ENCODE measurements at regions not wholly inside any gene's neighbourhood (a gene's known extent, or its start where the extent isn't known, plus 50 kb on each side); places are given as distances from the start of the nearest gene placed in this dataset.
"Not testable (repeated sequence)": the region's sequence is repeated elsewhere in the genome, so short reads cannot be mapped to it uniquely, and the experiment has no call there.

- no peak for DNase-seq
Measured at GRCh38 chr18:70397259-70397925, 108.5 kb downstream of the SOCS6 start.

GRCh38 chr18:70395771-70396170, 106.9 kb downstream of the SOCS6 start:
- DNase-seq = not testable (repeated sequence)

DNA sequence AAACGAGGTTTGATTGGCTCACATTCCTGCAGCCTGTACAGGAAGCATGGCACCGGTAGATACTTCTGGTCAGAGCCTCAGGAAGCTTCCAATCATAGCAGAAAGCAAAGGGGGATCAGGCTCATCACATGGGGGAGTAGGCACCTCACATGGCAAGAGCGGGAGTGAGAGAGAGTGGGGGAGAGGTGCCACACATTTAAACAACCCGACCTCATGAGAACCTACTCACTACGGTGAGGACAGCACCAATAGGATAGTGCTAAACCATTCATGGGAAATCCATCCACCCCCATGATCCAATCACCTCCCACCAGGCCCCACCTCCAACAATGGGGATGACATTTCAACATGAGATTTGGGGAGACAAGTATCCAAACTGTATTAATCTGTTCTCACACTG, 105.8 kb downstream of the SOCS6 start:
- no peak for DNase-seq

DNA sequence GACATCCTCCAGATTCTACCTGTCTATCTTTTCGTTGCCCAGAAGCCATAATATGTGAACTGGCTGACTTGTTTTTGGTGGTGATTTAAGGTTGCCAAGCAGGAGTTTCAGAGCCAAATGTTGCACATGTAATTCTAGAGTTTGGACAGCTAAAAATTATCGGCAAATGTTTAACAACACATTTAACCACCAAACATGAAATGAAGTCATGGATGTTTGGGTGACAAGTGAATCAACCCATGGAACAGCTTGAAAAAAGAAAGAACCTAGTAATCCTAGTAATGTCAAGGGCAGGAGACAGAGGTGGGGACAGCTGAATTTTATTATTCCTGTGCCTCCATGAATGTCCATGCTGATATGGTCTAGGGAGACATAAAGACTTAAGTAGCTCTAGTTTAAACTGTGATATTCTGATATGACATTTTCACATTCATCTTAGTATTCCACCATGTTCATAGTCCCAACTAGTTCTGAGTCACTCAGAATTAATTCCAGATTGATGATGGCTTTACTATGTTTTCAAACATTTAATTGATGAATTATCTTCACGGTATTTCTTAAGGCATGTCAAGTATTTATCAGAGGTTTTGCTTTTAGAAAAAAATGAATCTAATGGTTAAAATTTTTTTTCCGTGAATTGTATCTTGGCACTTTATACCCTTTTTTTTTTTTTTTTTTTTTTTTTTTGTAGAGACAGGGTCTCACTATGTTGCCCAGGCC, 101.7 kb downstream of the SOCS6 start:
- DNase-seq = no peak

DNA sequence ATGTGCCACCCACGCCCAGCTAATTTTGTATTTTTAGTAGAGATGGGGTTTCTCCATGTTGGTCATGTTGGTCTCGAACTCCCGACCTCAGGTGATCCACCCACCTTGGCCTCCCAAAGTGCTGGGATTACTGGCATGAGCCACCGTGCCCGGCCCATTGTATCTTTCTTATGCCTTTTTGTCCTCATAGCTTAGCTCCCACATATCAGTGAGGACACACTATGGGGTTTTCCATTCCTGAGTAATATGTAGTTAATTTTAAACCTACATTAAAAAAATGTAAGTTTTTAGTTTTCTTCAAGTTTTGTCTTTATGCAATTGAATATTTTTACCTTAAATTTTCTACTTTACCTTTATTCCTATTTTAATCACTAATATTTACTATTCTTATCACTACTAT, 100.2 kb downstream of the SOCS6 start:
- not testable (repeated sequence) for DNase-seq

DNA sequence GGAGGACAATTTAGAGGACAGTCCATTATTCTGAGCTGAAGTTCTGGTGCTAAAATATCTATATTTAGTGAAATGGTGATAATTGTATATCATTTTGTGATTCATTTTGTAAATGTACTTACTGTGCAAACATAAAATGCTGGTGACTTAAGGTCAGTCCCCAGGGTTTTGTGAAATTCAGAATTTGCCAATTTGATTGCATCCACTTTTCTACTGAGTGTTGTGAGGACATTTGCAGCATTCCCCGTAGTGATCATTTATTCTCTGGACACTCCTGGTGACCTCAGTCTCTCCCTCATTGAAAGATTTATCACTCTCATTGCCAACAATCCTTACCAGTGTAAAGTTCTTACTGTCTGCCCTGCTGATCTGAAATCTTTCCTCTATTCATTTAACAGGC, 98.2 kb downstream of the SOCS6 start:
- DNase-seq = no peak

GRCh38 chr18:70386582-70386981, 97.7 kb downstream of the SOCS6 start:
- DNase-seq = no peak

GRCh38 chr18:70385474-70385873, 96.6 kb downstream of the SOCS6 start:
- DNase-seq = no peak

- DNase-seq = no peak
Measured at GRCh38 chr18:70384181-70384790, 95.4 kb downstream of the SOCS6 start.

GRCh38 chr18:70382992-70383717, 94.3 kb downstream of the SOCS6 start:
- DNase-seq = no peak

- no peak for DNase-seq
Measured at GRCh38 chr18:70382017-70382416, 93.2 kb downstream of the SOCS6 start.

DNA sequence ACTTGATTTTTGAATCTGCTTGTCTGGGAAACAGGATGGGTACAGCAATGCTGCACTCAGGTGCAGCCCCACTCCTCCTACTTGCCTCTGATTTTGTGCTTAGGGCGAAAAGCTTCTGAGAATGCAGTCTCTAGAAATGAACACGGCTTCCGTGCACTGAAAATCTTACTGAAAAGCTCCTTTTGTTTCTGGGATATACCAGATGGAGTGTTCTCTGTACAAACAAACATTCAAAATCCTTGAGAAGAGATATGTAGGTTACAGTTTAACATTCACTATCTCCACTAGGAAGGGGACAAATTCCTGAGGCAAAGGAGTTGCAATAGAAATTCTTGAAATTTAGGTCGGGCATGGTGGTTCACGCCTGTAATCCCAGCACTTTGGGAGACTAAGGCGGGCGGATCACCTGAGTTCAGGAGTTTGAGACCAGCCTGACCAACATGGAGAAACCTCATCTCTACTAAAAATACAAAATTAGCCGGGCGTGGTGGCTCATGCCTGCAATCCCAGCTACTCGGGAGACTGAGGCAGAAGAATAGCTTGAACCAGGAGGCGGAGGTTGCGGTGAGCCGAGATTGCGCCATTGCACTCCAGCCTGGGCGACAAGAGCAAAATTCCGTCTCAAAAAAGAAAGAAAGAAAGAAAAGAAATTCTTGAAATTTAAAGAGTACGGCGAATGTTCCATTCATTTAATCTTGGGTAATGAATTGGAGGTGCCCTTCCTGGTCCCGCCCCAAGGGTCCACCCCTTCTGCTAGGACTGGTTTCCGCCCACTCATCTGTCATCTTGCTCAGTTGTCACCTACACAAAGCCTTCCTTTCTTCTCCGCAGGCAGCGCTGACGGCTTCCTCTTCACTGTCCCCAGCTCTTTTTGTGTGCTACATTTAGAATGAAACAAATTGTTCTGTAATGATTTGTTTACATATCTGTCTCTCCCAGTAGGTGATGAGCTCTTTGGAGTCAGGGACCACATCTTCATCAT, 92.4 kb downstream of the SOCS6 start:
- DNase-seq = no peak

Data from CD4-positive, alpha-beta T cell treated with Interleukin-17A for 1 hour (primary cell).